HCT116 (cell line): ENCODE measurements at regions not wholly inside any gene's neighbourhood (a gene's known extent, or its start where the extent isn't known, plus 50 kb on each side); places are given as distances from the start of the nearest gene placed in this dataset.

Source experiments
- ATAC-seq: fragments of 200-7000 bp; cut with Tn5 transposase; 2 replicates; pipeline ENCODE4 v1.9.1; 2020; ENCODE audit warnings: mild to moderate bottlenecking, moderate library complexity
- BruUV-seq: library from RNA; stranded (reverse); fragments of 400-500 nt; replicated peaks from 2 replicates; lab custom pipeline; 2021; lab: Mats Ljungman, UMichigan
- CTCF ChIA-PET: fragments of 300-600 bp; sonication (Branson Sonifier 250); formaldehyde crosslinking; loops from one replicate; lab custom pipeline; 2021; ENCODE audit warnings: antibody characterized with exemption; lab: Charles Lee
- POLR2A ChIA-PET: fragments of 300-600, 350-600 bp; sonication (Branson Sonifier 250); formaldehyde crosslinking; loops from one replicate; lab custom pipeline; 2021; ENCODE audit warnings: antibody characterized with exemption; lab: Charles Lee
- RAD21 ChIA-PET, 2 experiments: fragments of 300-600 bp; sonication (Branson Sonifier 250); formaldehyde crosslinking; loops; one replicate each; lab custom pipeline; 2023; ENCODE audit warnings: low total read pairs in 2 of 2; ENCODE audit not compliant: uncharacterized antibody in 2 of 2, unreplicated experiment in 2 of 2, low non-redundant PET in 1 of 2; lab: Charles Lee
- DNase-seq: peaks from one replicate; pipeline ENCODE4 v3.0.0-alpha.2; 2010; ENCODE audit warnings: low read depth, low spot score
- H2AFZ ChIP-seq: fragments of 200-600 bp; shearing (Covaris generic), sonication (generic); 2 replicates; pipeline ENCODE4 v1.6.1; 2017; ENCODE audit warnings: low read depth, mixed run types, mixed read lengths, antibody characterized with exemption, low read length; ENCODE audit not compliant: poor library complexity, severe bottlenecking
- H3K27ac ChIP-seq: 2 replicates; pipeline ENCODE4 v1.5.1; 2012; ENCODE audit warnings: low read depth, low read length
- H3K27me3 ChIP-seq: fragments of 200-600 bp; sonication (generic); 2 replicates; pipeline ENCODE4 v1.6.1; 2016; ENCODE audit warnings: mixed run types, low read length, mixed read lengths; ENCODE audit not compliant: insufficient read depth
- H3K36me3 ChIP-seq, 2 experiments: fragments of 200-500 bp in 1 of 2; fragments of 200-600 bp in 1 of 2; sonication (Bioruptor generic) in 1 of 2; sonication (generic) in 1 of 2; 2 replicates each; pipeline versions ENCODE4 v1.5.1 to v1.6.1; 2014 to 2016; ENCODE audit warnings: low read length in 2 of 2, inconsistent platforms in 1 of 2, mixed read lengths in 1 of 2, mixed run types in 1 of 2; ENCODE audit not compliant: insufficient read depth in 2 of 2, control insufficient read depth in 1 of 2
- H3K4me1 ChIP-seq, 2 experiments: fragments of 200-600 bp in 1 of 2; sonication (generic) in 1 of 2; 2 replicates each; pipeline versions ENCODE4 v1.5.1 to v1.6.1; 2012 to 2017; ENCODE audit warnings: low read length in 2 of 2, inconsistent platforms in 1 of 2, mild to moderate bottlenecking in 1 of 2, mixed read lengths in 1 of 2, mixed run types in 1 of 2, moderate library complexity in 1 of 2; ENCODE audit not compliant: insufficient read depth in 2 of 2, control insufficient read depth in 1 of 2
- H3K4me2 ChIP-seq: fragments of 200-600 bp; sonication (generic); 2 replicates; pipeline ENCODE4 v1.6.1; 2017; ENCODE audit warnings: mixed run types, low read length, mixed read lengths
- H3K4me3 ChIP-seq, 2 experiments: fragments of 200-600 bp in 1 of 2; sonication (generic) in 1 of 2; replicated peaks in 1 of 2; 2 replicates each; pipeline ENCODE4 v1.5.1; 2011 to 2016; ENCODE audit warnings: low read length in 2 of 2, control low read depth in 1 of 2, low read depth in 1 of 2, mild to moderate bottlenecking in 1 of 2, mixed read lengths in 1 of 2, mixed run types in 1 of 2
- H3K79me2 ChIP-seq: fragments of 200-600 bp; sonication (generic); 2 replicates; pipeline ENCODE4 v1.6.1; 2017; ENCODE audit warnings: mild to moderate bottlenecking, mixed run types, low read length, moderate library complexity, mixed read lengths; ENCODE audit not compliant: insufficient read depth
- H3K9ac ChIP-seq: fragments of 200-600 bp; sonication (generic); 2 replicates; pipeline ENCODE4 v1.6.1; 2016; ENCODE audit warnings: low read length, mixed read lengths
- H3K9me2 ChIP-seq: fragments of 200-600 bp; sonication (generic), shearing (Covaris generic); 2 replicates; pipeline ENCODE4 v1.6.1; 2017; ENCODE audit warnings: mixed run types, mild to moderate bottlenecking, moderate library complexity; ENCODE audit not compliant: insufficient read depth
- H3K9me3 ChIP-seq, 2 experiments: fragments of 200-500 bp in 1 of 2; fragments of 200-600 bp in 1 of 2; sonication (Bioruptor generic) in 1 of 2; sonication (generic) in 1 of 2; 2 replicates each; pipeline ENCODE4 v1.6.1; 2014 to 2017; ENCODE audit warnings: low read length in 2 of 2, mixed read lengths in 2 of 2, inconsistent platforms in 1 of 2, low read depth in 1 of 2, mild to moderate bottlenecking in 1 of 2, mixed run types in 1 of 2, moderate library complexity in 1 of 2; ENCODE audit not compliant: control insufficient read depth in 1 of 2, insufficient read depth in 1 of 2
- H4K20me1 ChIP-seq: fragments of 200-600 bp; sonication (generic), shearing (Covaris generic); 2 replicates; pipeline ENCODE4 v1.6.1; 2017; ENCODE audit warnings: mixed run types, mild to moderate bottlenecking, moderate library complexity; ENCODE audit not compliant: insufficient read depth
- CBX3 ChIP-seq: IDR thresholded peaks from 2 replicates; pipeline ENCODE4 v1.6.1; 2012; ENCODE audit warnings: low read depth
- CEBPB ChIP-seq: IDR thresholded peaks from 2 replicates; pipeline ENCODE4 v1.6.1; 2012; ENCODE audit warnings: low read depth
- EGR1 ChIP-seq: IDR thresholded peaks from 2 replicates; pipeline ENCODE4 v1.6.1; 2012; ENCODE audit warnings: low read depth
- ELF1 ChIP-seq: IDR thresholded peaks from 2 replicates; pipeline ENCODE4 v1.6.1; 2012; ENCODE audit warnings: low read depth, borderline replicate concordance
- EZH2phosphoT487 ChIP-seq: fragments of 200-600 bp; IDR thresholded peaks from 2 replicates; pipeline ENCODE4 v1.6.1; 2018; ENCODE audit warnings: antibody characterized with exemption, borderline replicate concordance
- FOSL1 ChIP-seq: IDR thresholded peaks from 2 replicates; pipeline ENCODE4 v1.6.1; 2012; ENCODE audit warnings: low read depth
- JUND ChIP-seq: IDR thresholded peaks from 2 replicates; pipeline ENCODE4 v1.6.1; 2012
- POLR2A ChIP-seq: IDR thresholded peaks from 2 replicates; pipeline ENCODE4 v1.7.0; 2011; ENCODE audit warnings: borderline replicate concordance; ENCODE audit not compliant: insufficient read depth, insufficient read length; ENCODE audit errors: extremely low read depth
- POLR2AphosphoS5 ChIP-seq: IDR thresholded peaks from 2 replicates; pipeline ENCODE4 v1.6.1; 2011; ENCODE audit warnings: mild to moderate bottlenecking, low read depth, low read length, moderate library complexity
- RAD21 ChIP-seq: IDR thresholded peaks from 2 replicates; pipeline ENCODE4 v1.6.1; 2012; ENCODE audit warnings: low read depth, mild to moderate bottlenecking
- SIN3A ChIP-seq: IDR thresholded peaks from 2 replicates; pipeline ENCODE4 v1.6.1; 2012; ENCODE audit warnings: low read depth
- SP1 ChIP-seq: IDR thresholded peaks from 2 replicates; pipeline ENCODE4 v1.6.1; 2012; ENCODE audit warnings: low read depth
- SRF ChIP-seq: IDR thresholded peaks from 2 replicates; pipeline ENCODE4 v1.6.1; 2012; ENCODE audit warnings: low read depth
- YY1 ChIP-seq: IDR thresholded peaks from 2 replicates; pipeline ENCODE4 v1.6.1; 2011; ENCODE audit warnings: low read length, low read depth, moderate library complexity, mild to moderate bottlenecking; ENCODE audit not compliant: insufficient replicate concordance; ENCODE audit errors: extremely low read depth
- ZFX ChIP-seq: fragments of 450-650 bp; IDR thresholded peaks from 2 replicates; pipeline ENCODE4 v1.6.1; 2017
- intact Hi-C: fragments of 100-400 bp; cut with micrococcal nuclease; formaldehyde crosslinking; loops from 2 replicates; pipeline ENCODE4 v1.10.0; 2022
- TF ChIP-seq, protein P1 (sequence below), 3 experiments: fragments of 200-600 bp in 1 of 3; sonication (generic) in 1 of 3; IDR thresholded peaks in 2 of 3; conservative IDR thresholded peaks in 1 of 3; 2 replicates each; pipeline ENCODE4 v1.5.1; 2012 to 2017; ENCODE audit warnings: low read depth in 2 of 3, low read length in 2 of 3, antibody characterized with exemption in 1 of 3, borderline replicate concordance in 1 of 3, control low read depth in 1 of 3, mild to moderate bottlenecking in 1 of 3, mixed read lengths in 1 of 3, mixed run types in 1 of 3, moderate library complexity in 1 of 3; ENCODE audit not compliant: insufficient read depth in 1 of 3
- TF ChIP-seq, protein P2 (sequence below): IDR thresholded peaks from 2 replicates; pipeline ENCODE4 v1.6.1; 2012
- TF ChIP-seq, protein P3 (sequence below): IDR thresholded peaks from 2 replicates; pipeline ENCODE4 v1.6.1; 2011; ENCODE audit warnings: mild to moderate bottlenecking, low read length, moderate library complexity; ENCODE audit not compliant: insufficient replicate concordance; ENCODE audit errors: extremely low read depth

DNA sequence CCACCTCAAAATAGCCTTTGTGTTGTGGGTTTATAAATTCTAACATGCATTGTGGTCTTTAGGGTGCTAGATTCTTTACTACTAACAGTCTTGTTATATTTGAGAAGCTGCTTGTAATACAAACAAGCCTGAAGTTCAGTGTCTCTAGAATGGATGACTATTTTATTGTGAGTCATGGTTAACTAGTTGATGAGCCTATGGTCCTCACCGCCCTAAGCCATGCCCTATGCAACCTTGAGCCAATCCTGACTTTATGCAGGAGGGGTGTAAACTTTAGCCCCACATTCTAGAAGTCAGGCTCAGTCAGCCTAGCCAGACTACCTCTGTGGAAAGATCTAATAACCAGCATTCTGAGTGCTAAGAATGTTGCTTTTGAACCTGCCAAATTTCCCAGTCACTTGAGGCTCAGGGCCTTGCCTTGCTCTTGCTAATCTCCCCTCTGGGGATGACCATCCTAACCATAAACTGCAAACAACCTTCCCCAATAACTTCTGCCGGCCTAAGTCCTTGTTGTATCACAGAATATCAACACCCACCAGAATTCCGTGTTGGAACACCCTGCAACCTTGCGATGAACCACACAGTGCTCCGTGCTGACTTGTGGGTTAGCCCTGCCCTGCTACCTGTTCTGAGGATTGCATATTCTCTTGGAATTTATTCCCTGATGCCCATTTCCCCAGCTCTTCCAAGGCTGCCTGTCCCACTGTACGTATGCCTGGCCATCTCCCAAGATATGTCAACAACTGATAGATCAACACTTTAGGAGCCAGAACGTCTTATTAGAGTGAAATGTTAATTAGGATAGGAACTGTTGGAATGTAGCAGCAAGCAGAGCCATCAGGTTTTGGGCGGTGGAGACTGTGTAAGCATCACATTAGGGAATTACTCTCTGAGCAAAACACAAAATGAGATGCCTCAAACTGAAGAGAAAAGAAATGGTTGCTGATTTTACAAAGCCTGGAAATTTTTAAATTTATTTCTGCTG is 71.7 kb upstream of the CEP85L start:
- ChIA-PET CTCF (no interaction called here), POLR2A (no interaction called here), RAD21 (no interaction called here)
- Histone ChIP-seq H3K4me3 (no peak overlapping the region), H3K27ac (no peak overlapping the region), H3K27me3 (no peaks in the 10 kb centered on the region), H4K20me1 (no peaks in the 10 kb centered on the region), H3K9me2 (no peaks in the 10 kb centered on the region), H3K4me1 (no peaks in the 10 kb centered on the region), H3K4me2 (no peak overlapping the region), H3K36me3 (no peaks in the 10 kb centered on the region), H3K79me2 (no peaks in the 10 kb centered on the region), H3K9ac (no peak overlapping the region), H2AFZ (no peak overlapping the region), H3K9me3 (no peaks in the 10 kb centered on the region)
- intact Hi-C loops, result no loop called here
- ATAC-seq (no peak), DNase-seq (no peak)
- TF ChIP-seq ELF1 (no peak), SIN3A (no peak), ZFX (no peak), FOSL1 (no peak), CBX3 (no peak), CEBPB (no peak), POLR2A (no peak), POLR2AphosphoS5 (no peak), EGR1 (no peak), YY1 (no peak), SP1 (no peak), SRF (no peak), EZH2phosphoT487 (no peak), JUND (no peak), RAD21 (no peak)
- TF ChIP-seq, protein P1, sequence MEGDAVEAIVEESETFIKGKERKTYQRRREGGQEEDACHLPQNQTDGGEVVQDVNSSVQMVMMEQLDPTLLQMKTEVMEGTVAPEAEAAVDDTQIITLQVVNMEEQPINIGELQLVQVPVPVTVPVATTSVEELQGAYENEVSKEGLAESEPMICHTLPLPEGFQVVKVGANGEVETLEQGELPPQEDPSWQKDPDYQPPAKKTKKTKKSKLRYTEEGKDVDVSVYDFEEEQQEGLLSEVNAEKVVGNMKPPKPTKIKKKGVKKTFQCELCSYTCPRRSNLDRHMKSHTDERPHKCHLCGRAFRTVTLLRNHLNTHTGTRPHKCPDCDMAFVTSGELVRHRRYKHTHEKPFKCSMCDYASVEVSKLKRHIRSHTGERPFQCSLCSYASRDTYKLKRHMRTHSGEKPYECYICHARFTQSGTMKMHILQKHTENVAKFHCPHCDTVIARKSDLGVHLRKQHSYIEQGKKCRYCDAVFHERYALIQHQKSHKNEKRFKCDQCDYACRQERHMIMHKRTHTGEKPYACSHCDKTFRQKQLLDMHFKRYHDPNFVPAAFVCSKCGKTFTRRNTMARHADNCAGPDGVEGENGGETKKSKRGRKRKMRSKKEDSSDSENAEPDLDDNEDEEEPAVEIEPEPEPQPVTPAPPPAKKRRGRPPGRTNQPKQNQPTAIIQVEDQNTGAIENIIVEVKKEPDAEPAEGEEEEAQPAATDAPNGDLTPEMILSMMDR (IDR thresholded peaks at IDR 0.05 in 2 of 3, conservative IDR thresholded peaks at IDR 0.05 in 1 of 3; ENCODE audit: borderline replicate concordance in 1 of 3, insufficient read depth in 1 of 3, low read depth in 2 of 3, low read length in 2 of 3), result no peak
- TF ChIP-seq, protein P2, sequence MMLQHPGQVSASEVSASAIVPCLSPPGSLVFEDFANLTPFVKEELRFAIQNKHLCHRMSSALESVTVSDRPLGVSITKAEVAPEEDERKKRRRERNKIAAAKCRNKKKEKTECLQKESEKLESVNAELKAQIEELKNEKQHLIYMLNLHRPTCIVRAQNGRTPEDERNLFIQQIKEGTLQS, result no peak
- TF ChIP-seq, protein P3, sequence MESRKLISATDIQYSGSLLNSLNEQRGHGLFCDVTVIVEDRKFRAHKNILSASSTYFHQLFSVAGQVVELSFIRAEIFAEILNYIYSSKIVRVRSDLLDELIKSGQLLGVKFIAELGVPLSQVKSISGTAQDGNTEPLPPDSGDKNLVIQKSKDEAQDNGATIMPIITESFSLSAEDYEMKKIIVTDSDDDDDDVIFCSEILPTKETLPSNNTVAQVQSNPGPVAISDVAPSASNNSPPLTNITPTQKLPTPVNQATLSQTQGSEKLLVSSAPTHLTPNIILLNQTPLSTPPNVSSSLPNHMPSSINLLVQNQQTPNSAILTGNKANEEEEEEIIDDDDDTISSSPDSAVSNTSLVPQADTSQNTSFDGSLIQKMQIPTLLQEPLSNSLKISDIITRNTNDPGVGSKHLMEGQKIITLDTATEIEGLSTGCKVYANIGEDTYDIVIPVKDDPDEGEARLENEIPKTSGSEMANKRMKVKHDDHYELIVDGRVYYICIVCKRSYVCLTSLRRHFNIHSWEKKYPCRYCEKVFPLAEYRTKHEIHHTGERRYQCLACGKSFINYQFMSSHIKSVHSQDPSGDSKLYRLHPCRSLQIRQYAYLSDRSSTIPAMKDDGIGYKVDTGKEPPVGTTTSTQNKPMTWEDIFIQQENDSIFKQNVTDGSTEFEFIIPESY, result no peak
- BruUV-seq, result no TSS peak
